Astrocyte (in vitro differentiated cells and primary cell): ENCODE measurements at regions not wholly inside any gene's neighbourhood (a gene's known extent, or its start where the extent isn't known, plus 50 kb on each side); places are given as distances from the start of the nearest gene placed in this dataset.

Experiments
- DNase-seq: peaks from one replicate; pipeline ENCODE4 v3.0.0-alpha.2; 2010; ENCODE audit warnings: low read depth
- FAIRE-seq: peaks from 2 replicates; lab custom pipeline; 2011; peaks lifted over from hg19 to GRCh38; lab: Jason Lieb, UNC
- H2AFZ ChIP-seq: 2 replicates; pipeline ENCODE4 v1.6.0; 2012; ENCODE audit warnings: low read depth, low read length, inconsistent platforms
- H3K27ac ChIP-seq: 2 replicates; pipeline ENCODE4 v1.5.1; 2011; ENCODE audit warnings: low read depth, low read length, inconsistent platforms
- H3K27me3 ChIP-seq: 2 replicates; pipeline ENCODE4 v1.6.0; 2011; ENCODE audit warnings: low read length, inconsistent platforms; ENCODE audit not compliant: insufficient read depth
- H3K36me3 ChIP-seq: 2 replicates; pipeline ENCODE4 v1.5.1; 2011; ENCODE audit warnings: low read length, inconsistent platforms; ENCODE audit not compliant: insufficient read depth
- H3K4me1 ChIP-seq: 2 replicates; pipeline ENCODE4 v1.5.1; 2011; ENCODE audit warnings: low read length, inconsistent platforms; ENCODE audit not compliant: insufficient read depth
- H3K4me2 ChIP-seq: 2 replicates; pipeline ENCODE4 v1.6.0; 2012; ENCODE audit warnings: low read length, inconsistent platforms
- H3K4me3 ChIP-seq: 2 replicates; pipeline ENCODE4 v1.5.1; 2011; ENCODE audit warnings: low read depth, mild to moderate bottlenecking, low read length, inconsistent platforms; ENCODE audit not compliant: insufficient read depth
- H3K79me2 ChIP-seq: 2 replicates; pipeline ENCODE4 v1.6.0; 2012; ENCODE audit warnings: mild to moderate bottlenecking, low read length, inconsistent platforms; ENCODE audit not compliant: insufficient read depth
- H3K9ac ChIP-seq: 2 replicates; pipeline ENCODE4 v1.6.0; 2012; ENCODE audit warnings: mild to moderate bottlenecking, low read length, inconsistent platforms
- H3K9me3 ChIP-seq: 2 replicates; pipeline ENCODE4 v1.5.1; 2012; ENCODE audit warnings: low read depth, mild to moderate bottlenecking, low read length, inconsistent platforms; ENCODE audit not compliant: insufficient read depth
- H4K20me1 ChIP-seq: 2 replicates; pipeline ENCODE4 v1.6.0; 2012; ENCODE audit warnings: low read length, inconsistent platforms; ENCODE audit not compliant: insufficient read depth
- H3K27ac Mint-ChIP-seq: one replicate; pipeline ENCODE4 v1.8.0; 2021; ENCODE audit warnings: mild to moderate bottlenecking, mixed read lengths; ENCODE audit not compliant: unreplicated experiment
- H3K27me3 Mint-ChIP-seq: one replicate; pipeline ENCODE4 v1.8.0; 2021; ENCODE audit warnings: low read depth, mixed read lengths; ENCODE audit not compliant: unreplicated experiment
- H3K36me3 Mint-ChIP-seq: one replicate; pipeline ENCODE4 v1.8.0; 2021; ENCODE audit warnings: low read depth, mixed read lengths; ENCODE audit not compliant: unreplicated experiment
- H3K4me1 Mint-ChIP-seq: one replicate; pipeline ENCODE4 v1.8.0; 2021; ENCODE audit warnings: low read depth, mixed read lengths; ENCODE audit not compliant: unreplicated experiment
- H3K4me3 Mint-ChIP-seq: one replicate; pipeline ENCODE4 v1.8.0; 2021; ENCODE audit warnings: mild to moderate bottlenecking, moderate library complexity, mixed read lengths; ENCODE audit not compliant: unreplicated experiment
- H3K9me3 Mint-ChIP-seq: one replicate; pipeline ENCODE4 v1.8.0; 2021; ENCODE audit warnings: mild to moderate bottlenecking, mixed read lengths; ENCODE audit not compliant: unreplicated experiment
- CTCF ChIP-seq: IDR thresholded peaks from 2 replicates; pipeline ENCODE4 v1.5.1; 2011; ENCODE audit warnings: low read depth, mild to moderate bottlenecking, inconsistent platforms, low read length, moderate library complexity; ENCODE audit not compliant: insufficient read depth
- EZH2 ChIP-seq: IDR thresholded peaks from 2 replicates; pipeline ENCODE4 v1.6.1; 2012; ENCODE audit warnings: mild to moderate bottlenecking, low read length, inconsistent platforms; ENCODE audit not compliant: insufficient read depth

DNA sequence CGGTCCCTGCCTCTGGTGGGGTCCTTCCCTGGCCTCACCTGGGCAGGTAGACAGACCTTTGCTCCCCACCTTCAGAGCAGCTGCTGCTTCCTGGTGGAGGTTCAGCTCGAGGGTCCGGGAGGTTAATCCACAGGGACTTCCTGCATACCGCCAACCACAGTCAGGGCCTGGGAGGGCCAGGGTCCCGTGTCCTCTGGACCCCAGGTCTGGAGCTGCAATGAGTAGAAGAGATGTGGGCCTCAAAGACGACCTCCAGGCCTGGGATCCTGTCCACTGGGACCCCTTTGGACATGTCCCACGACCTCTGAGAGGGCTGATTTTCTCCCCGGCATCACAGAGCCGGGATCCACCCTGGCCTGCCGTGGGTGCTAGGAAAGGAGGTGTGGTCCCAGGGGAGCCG is 223.3 kb upstream of the TCERG1L start:
- Histone ChIP-seq H3K27ac (no peak overlapping the region), H3K4me2 (no peak overlapping the region), H2AFZ (no peak overlapping the region), H4K20me1 (no peaks in the 10 kb centered on the region), H3K4me3 (no peak overlapping the region), H3K36me3 (no peaks in the 10 kb centered on the region), H3K9me3 (no peaks in the 10 kb centered on the region), H3K9ac (no peak overlapping the region), H3K27me3 (no peaks in the 10 kb centered on the region), H3K79me2 (no peaks in the 10 kb centered on the region), H3K4me1 (no peaks in the 10 kb centered on the region)
- no peaks in the 10 kb centered on the region for H3K36me3 Mint-ChIP-seq
- FAIRE-seq, result no peak
- DNase-seq, result no peak
- no peak overlapping the region for H3K4me3 Mint-ChIP-seq
- no peak overlapping the region for H3K27ac Mint-ChIP-seq
- H3K9me3 Mint-ChIP-seq, result peaks cover 10% of the 10 kb centered on the region
- no peaks in the 10 kb centered on the region for H3K4me1 Mint-ChIP-seq
- peaks cover 16% of the 10 kb centered on the region for H3K27me3 Mint-ChIP-seq
- no peak for TF ChIP-seq CTCF
- TF ChIP-seq EZH2, result no peak

GRCh38 chr10:131536676-131537075 is 225.2 kb upstream of the TCERG1L start:
- H3K9ac ChIP-seq, result no peak overlapping the region
- no peaks in the 10 kb centered on the region for H3K27me3 ChIP-seq
- no peak overlapping the region for H2AFZ ChIP-seq
- H3K36me3 Mint-ChIP-seq, result peaks cover 3% of the 10 kb centered on the region
- H3K4me3 Mint-ChIP-seq, result no peak overlapping the region
- H3K9me3 ChIP-seq, result no peaks in the 10 kb centered on the region
- no peaks in the 10 kb centered on the region for H3K4me1 ChIP-seq
- no peak for FAIRE-seq
- peaks cover 13% of the 10 kb centered on the region for H3K27me3 Mint-ChIP-seq
- DNase-seq, result no peak
- H3K79me2 ChIP-seq, result no peaks in the 10 kb centered on the region
- no peaks in the 10 kb centered on the region for H3K36me3 ChIP-seq
- H3K27ac Mint-ChIP-seq, result no peak overlapping the region
- peaks cover 10% of the 10 kb centered on the region for H3K9me3 Mint-ChIP-seq
- H3K4me2 ChIP-seq, result no peak overlapping the region
- no peaks in the 10 kb centered on the region for H3K4me1 Mint-ChIP-seq
- TF ChIP-seq CTCF, result no peak
- no peak overlapping the region for H3K27ac ChIP-seq
- H3K4me3 ChIP-seq, result no peak overlapping the region
- no peaks in the 10 kb centered on the region for H4K20me1 ChIP-seq

DNA sequence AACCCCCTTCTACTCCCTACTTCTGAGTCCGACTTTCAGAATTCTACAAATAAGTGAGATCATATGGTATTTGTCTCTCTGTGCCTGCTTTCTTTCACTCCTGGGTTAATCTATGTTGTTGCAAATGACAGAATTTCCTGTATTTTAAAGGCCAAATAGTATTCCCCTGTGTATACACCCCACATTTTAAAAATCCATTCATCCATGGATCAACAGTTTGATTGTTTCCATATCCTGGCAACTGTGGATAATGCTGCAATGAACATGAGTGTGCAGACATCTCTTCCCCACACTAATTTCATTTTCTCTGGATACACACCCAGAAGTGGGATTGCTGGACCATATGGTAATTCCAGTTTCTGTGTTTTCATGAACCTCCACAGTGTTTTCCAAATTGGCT is 225.8 kb upstream of the TCERG1L start:
- H3K9me3 Mint-ChIP-seq, result peaks cover 10% of the 10 kb centered on the region
- peaks cover 16% of the 10 kb centered on the region for H3K27me3 Mint-ChIP-seq
- H3K27ac Mint-ChIP-seq, result no peak overlapping the region
- Histone ChIP-seq H3K36me3 (no peaks in the 10 kb centered on the region), H3K27me3 (no peaks in the 10 kb centered on the region), H4K20me1 (no peaks in the 10 kb centered on the region), H3K9ac (no peak overlapping the region), H3K4me3 (no peak overlapping the region), H2AFZ (no peak overlapping the region), H3K4me2 (no peak overlapping the region), H3K27ac (no peak overlapping the region), H3K4me1 (no peaks in the 10 kb centered on the region), H3K9me3 (no peaks in the 10 kb centered on the region), H3K79me2 (no peaks in the 10 kb centered on the region)
- TF ChIP-seq CTCF, result no peak
- TF ChIP-seq EZH2, result no peak
- DNase-seq (no peak), FAIRE-seq (no peak)
- H3K4me3 Mint-ChIP-seq, result no peak overlapping the region
- peaks cover 3% of the 10 kb centered on the region for H3K36me3 Mint-ChIP-seq
- H3K4me1 Mint-ChIP-seq, result no peaks in the 10 kb centered on the region
